KMS-11 (cell line): ENCODE measurements at regions not wholly inside any gene's neighbourhood (a gene's known extent, or its start where the extent isn't known, plus 50 kb on each side); places are given as distances from the start of the nearest gene placed in this dataset.

ENCODE experiments used
- H2AFZ ChIP-seq: fragments of 200-600 bp; sonication (generic); 2 replicates; pipeline ENCODE4 v1.6.1; 2016; ENCODE audit warnings: antibody characterized with exemption, mixed run types, low read depth
- H3K27ac ChIP-seq: fragments of 200-600 bp; sonication (generic); 2 replicates; pipeline ENCODE4 v1.6.1; 2016; ENCODE audit warnings: mild to moderate bottlenecking, mixed run types
- H3K27me3 ChIP-seq: fragments of 200-600 bp; sonication (generic); 2 replicates; pipeline ENCODE4 v1.6.1; 2017; ENCODE audit warnings: mild to moderate bottlenecking, low read depth, mixed run types, moderate library complexity; ENCODE audit not compliant: insufficient read depth
- H3K36me3 ChIP-seq: fragments of 200-600 bp; sonication (generic); 2 replicates; pipeline ENCODE4 v1.6.1; 2017; ENCODE audit warnings: mild to moderate bottlenecking, mixed run types; ENCODE audit not compliant: insufficient read depth
- H3K4me1 ChIP-seq: fragments of 200-600 bp; sonication (generic); 2 replicates; pipeline ENCODE4 v1.6.1; 2016; ENCODE audit warnings: mild to moderate bottlenecking, low read depth, mixed run types; ENCODE audit not compliant: poor library complexity, severe bottlenecking
- H3K4me2 ChIP-seq: fragments of 200-600 bp; sonication (generic); 2 replicates; pipeline ENCODE4 v1.7.0; 2016; ENCODE audit warnings: mild to moderate bottlenecking, mixed run types
- H3K4me3 ChIP-seq: fragments of 200-600 bp; sonication (generic); IDR thresholded peaks from 2 replicates; pipeline ENCODE4 v1.6.1; 2017; ENCODE audit warnings: low read depth, low read length, mixed read lengths; ENCODE audit not compliant: insufficient read depth
- H3K79me2 ChIP-seq: fragments of 200-600 bp; sonication (generic); 2 replicates; pipeline ENCODE4 v1.6.1; 2016; ENCODE audit warnings: low read depth, mixed run types; ENCODE audit not compliant: insufficient read depth
- H3K9ac ChIP-seq: fragments of 200-600 bp; sonication (generic); 2 replicates; pipeline ENCODE4 v1.6.1; 2016; ENCODE audit warnings: mild to moderate bottlenecking, mixed run types
- H4K20me1 ChIP-seq: fragments of 200-600 bp; sonication (generic); 2 replicates; pipeline ENCODE4 v1.6.1; 2016; ENCODE audit warnings: mild to moderate bottlenecking, mixed run types; ENCODE audit not compliant: insufficient read depth
- CTCF ChIP-seq: fragments of 200-600 bp; sonication (generic); conservative IDR thresholded peaks from 2 replicates; pipeline ENCODE4 v1.6.1; 2017; ENCODE audit warnings: low read depth, mild to moderate bottlenecking, antibody characterized with exemption, low read length, moderate library complexity, mixed read lengths

- H3K27ac ChIP-seq, result no peak overlapping the region
- no peaks in the 10 kb centered on the region for H3K27me3 ChIP-seq
- no peaks in the 10 kb centered on the region for H3K36me3 ChIP-seq
- no peak overlapping the region for H2AFZ ChIP-seq
- H3K9ac ChIP-seq, result no peak overlapping the region
- no peak for TF ChIP-seq CTCF
- H3K4me3 ChIP-seq, result no peak overlapping the region
- no peaks in the 10 kb centered on the region for H3K4me1 ChIP-seq
- H3K4me2 ChIP-seq, result no peak overlapping the region
- no peaks in the 10 kb centered on the region for H3K79me2 ChIP-seq
- H4K20me1 ChIP-seq, result no peaks in the 10 kb centered on the region
These were observed 50.8 kb upstream of the ELF5 start for GRCh38 chr11:34564406-34564805.

- no peaks in the 10 kb centered on the region for H3K4me1 ChIP-seq
- no peaks in the 10 kb centered on the region for H3K27me3 ChIP-seq
- H3K36me3 ChIP-seq, result no peaks in the 10 kb centered on the region
- TF ChIP-seq CTCF, result no peak
- no peak overlapping the region for H3K4me3 ChIP-seq
- no peak overlapping the region for H3K27ac ChIP-seq
- H3K4me2 ChIP-seq, result no peak overlapping the region
- H3K9ac ChIP-seq, result no peak overlapping the region
- no peak overlapping the region for H2AFZ ChIP-seq
- no peaks in the 10 kb centered on the region for H4K20me1 ChIP-seq
- no peaks in the 10 kb centered on the region for H3K79me2 ChIP-seq
These were observed 51.2 kb upstream of the ELF5 start for GRCh38 chr11:34564807-34565241.

GRCh38 chr11:34565417-34566207 lies 52.0 kb upstream of the ELF5 start:
- no peaks in the 10 kb centered on the region for H3K27me3 ChIP-seq
- H4K20me1 ChIP-seq, result no peaks in the 10 kb centered on the region
- no peak overlapping the region for H3K9ac ChIP-seq
- H3K36me3 ChIP-seq, result no peaks in the 10 kb centered on the region
- no peaks in the 10 kb centered on the region for H3K79me2 ChIP-seq
- H3K27ac ChIP-seq, result no peak overlapping the region
- no peak overlapping the region for H3K4me2 ChIP-seq
- H3K4me3 ChIP-seq, result no peak overlapping the region
- no peak overlapping the region for H2AFZ ChIP-seq
- peaks cover 4% of the 10 kb centered on the region for H3K4me1 ChIP-seq
- TF ChIP-seq CTCF, result peak; percentile 74

GRCh38 chr11:34566208-34566551 lies 52.6 kb upstream of the ELF5 start:
- TF ChIP-seq CTCF, result no peak
- no peaks in the 10 kb centered on the region for H3K36me3 ChIP-seq
- H4K20me1 ChIP-seq, result no peaks in the 10 kb centered on the region
- H3K27me3 ChIP-seq, result no peaks in the 10 kb centered on the region
- H3K4me2 ChIP-seq, result no peak overlapping the region
- H3K4me1 ChIP-seq, result peaks cover 9% of the 10 kb centered on the region
- H3K4me3 ChIP-seq, result no peak overlapping the region
- H3K27ac ChIP-seq, result no peak overlapping the region
- no peaks in the 10 kb centered on the region for H3K79me2 ChIP-seq
- H2AFZ ChIP-seq, result no peak overlapping the region
- no peak overlapping the region for H3K9ac ChIP-seq
